Iris pigment epithelial cell (primary cell): ENCODE measurements at regions not wholly inside any gene's neighbourhood (a gene's known extent, or its start where the extent isn't known, plus 50 kb on each side); places are given as distances from the start of the nearest gene placed in this dataset.
"Not testable (repeated sequence)": the region's sequence is repeated elsewhere in the genome, so short reads cannot be mapped to it uniquely, and the experiment has no call there.

ENCODE experiments used
- DNase-seq: peaks from one replicate; pipeline ENCODE4 v3.0.0-alpha.2; 2011; ENCODE audit warnings: low read depth

DNA sequence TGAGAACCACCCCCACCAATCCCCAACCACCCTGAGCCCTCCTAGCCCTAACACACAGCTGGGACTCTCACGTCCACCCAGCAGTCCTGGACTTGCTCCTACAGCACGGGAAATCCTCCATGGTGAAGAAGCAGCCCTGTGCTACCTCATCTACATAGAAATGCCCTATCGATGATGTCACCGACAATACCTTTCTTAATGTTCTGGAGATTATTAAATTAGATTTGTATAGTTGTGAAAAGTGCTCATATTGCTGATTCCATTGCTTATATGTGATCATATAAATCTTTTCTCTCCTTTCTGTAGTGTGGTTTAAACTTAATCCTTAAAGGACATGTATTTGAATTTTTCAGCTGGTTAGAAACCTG lies 97.1 kb downstream of the PPIAL4G start:
- not testable (repeated sequence) for DNase-seq

DNA sequence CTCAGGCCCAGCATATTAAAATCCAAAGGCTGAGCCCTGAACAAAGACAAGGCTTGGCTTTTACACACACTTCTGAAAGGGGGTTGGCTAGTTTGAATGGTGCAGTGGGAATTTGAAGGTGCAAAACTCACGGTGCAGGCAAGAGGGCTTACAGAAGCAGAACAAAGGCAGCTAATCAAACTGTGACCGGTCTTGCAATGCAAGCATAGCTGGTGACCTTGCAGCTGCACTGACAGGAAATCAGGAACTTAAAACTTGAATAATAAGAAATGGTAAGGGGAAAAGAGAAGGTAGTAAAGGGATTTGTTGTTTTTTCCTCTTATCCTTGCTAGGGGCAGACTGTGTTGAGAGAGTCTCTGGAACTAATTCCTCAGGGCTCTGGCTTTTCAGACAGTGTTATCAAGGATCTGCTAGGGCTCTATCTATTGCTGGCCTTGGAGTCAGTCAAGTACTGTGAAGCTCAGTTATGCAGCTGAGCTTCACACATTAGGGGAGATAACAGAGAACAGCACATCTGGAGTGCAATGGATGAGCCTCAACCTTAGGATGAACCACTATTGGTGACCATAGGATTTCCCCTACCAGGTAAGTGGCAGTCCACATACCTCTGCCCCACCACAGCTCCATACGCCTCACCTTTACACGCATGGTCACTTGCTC lies 97.6 kb downstream of the PPIAL4G start:
- DNase-seq = no peak

- DNase-seq = no peak
Measured at GRCh38 chr1:148383966-148384365, 99.1 kb downstream of the PPIAL4G start.

DNA sequence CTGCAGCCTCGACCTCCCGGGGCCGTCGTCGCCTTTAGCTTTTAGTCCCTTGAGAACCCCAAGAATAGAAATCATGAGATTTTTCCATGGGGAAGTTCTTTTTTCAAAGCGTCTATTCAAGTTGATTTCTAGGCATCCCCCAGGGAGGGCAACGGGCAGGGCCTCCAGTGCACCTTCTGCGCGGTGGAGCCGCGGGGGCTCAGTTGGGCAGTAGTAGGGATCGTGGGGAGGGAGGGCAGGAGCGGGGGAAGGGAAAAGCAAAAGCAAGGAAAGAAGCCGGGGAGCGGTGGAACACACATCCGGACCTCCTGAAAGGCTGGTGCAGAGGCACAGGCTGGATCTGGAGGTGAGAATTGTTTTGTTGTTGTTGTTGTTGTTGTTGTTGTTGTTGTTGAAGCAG lies 103.4 kb downstream of the PPIAL4G start:
- no peak for DNase-seq

GRCh38 chr1:148379170-148379500 lies 104.0 kb downstream of the PPIAL4G start:
- no peak for DNase-seq

GRCh38 chr1:148377992-148378391 lies 105.1 kb downstream of the PPIAL4G start:
- DNase-seq = not testable (repeated sequence)

- DNase-seq = not testable (repeated sequence)
Measured at GRCh38 chr1:148377045-148377444, 106.1 kb downstream of the PPIAL4G start.

GRCh38 chr1:148374101-148374500 lies 109.0 kb downstream of the PPIAL4G start:
- DNase-seq = no peak

DNA sequence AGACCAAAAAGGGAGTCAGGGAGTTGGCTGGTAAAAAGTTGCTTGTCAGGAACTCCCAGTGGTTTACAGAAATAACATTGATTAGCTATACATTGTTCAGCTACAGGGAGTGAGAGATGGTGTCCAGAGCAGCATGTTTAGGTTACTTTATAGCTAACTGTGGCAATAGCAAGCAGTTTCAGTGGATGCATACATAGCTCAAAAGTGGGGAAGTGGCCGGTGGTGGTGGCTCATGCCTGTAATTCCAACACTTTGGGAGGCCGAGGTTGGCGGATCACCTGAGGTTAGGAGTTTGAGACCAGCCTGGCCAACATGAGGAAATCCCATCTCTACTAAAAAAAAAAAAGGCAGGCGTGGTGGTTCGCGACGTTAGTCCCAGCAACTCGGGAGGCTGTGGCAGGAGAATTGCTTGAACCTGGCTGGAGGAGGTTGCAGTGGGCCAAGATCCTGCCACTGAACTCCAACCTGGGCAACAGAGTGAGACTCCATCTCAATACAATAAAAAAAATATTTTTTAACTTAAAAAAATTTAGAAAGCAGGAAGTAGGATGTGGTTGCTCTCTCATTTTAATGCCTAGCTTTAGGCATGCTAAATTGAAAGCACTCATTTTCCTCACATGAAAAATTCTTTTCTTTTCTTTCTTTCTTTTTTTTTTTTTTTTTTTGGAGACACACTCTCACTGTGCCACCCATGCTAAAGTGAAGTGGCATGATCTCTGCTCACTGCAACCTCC lies 109.7 kb downstream of the PPIAL4G start:
- DNase-seq = no peak

GRCh38 chr1:148372731-148373130 lies 110.4 kb downstream of the PPIAL4G start:
- peak; percentile 36 for DNase-seq

GRCh38 chr1:148372051-148372726 lies 110.9 kb downstream of the PPIAL4G start:
- not testable (repeated sequence) for DNase-seq

DNA sequence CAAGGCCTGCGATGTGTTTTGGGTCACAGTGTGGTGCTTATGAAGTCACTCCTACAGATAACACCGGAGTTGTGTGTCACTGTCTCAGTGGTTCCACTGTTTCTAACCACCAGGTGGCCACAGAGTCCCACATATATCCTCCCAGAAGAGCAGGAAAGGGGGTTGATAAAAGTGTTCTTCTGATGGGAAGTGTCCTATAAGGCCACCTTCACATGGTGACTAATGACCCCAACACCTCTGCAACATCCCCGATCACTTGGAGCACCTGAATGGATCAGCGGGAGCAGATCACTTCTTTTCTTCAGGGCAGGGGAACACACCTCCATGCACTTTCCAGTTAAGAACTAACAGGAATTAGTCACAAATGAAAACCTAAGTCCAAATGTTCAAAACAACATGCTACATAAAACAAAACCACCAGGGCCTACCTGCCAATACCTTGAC lies 111.5 kb downstream of the PPIAL4G start:
- peak; percentile 66 for DNase-seq

DNA sequence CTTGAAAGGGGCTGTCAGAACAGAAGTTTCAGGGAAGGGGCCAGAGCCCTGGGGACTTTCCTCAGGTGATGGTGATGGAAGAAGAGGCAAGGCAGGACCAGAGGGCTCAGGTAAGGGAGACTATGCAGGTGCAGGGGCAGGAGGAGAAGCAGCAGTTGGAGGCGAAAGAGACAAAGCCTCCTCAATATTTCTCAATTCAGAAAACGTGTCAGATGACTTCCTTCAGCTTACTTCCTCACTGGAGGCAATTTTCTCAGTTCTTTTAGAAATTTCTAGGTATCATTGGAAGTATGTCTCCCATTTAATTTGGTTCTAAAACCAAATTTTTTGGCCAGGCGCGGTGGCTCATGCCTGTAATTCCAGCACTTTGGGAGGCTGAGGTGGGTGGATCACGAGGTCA lies 112.4 kb downstream of the PPIAL4G start:
- not testable (repeated sequence) for DNase-seq

DNA sequence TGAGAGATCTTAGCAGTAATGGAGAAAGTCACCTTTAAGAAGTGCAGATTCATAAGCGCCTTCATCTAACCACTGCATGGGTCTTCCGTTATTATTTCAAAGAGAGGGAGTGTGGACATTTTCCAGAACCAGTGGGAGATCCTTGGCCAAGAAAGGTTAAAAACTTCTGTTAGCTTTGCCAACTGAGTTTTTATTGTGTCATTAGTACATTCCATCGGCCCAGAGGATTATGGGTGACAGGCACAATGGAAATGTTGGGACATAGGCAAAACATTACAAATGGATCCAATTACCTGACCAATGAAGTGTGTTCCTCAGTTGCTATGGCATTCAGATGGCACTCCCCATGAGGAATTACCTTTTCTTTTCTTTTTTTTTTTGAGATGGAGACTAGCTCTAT lies 115.5 kb downstream of the PPIAL4G start:
- DNase-seq = no peak

- DNase-seq = not testable (repeated sequence)
Measured at GRCh38 chr1:148366136-148366753, 116.9 kb downstream of the PPIAL4G start.

GRCh38 chr1:148365151-148365550 lies 118.0 kb downstream of the PPIAL4G start:
- DNase-seq = not testable (repeated sequence)

DNA sequence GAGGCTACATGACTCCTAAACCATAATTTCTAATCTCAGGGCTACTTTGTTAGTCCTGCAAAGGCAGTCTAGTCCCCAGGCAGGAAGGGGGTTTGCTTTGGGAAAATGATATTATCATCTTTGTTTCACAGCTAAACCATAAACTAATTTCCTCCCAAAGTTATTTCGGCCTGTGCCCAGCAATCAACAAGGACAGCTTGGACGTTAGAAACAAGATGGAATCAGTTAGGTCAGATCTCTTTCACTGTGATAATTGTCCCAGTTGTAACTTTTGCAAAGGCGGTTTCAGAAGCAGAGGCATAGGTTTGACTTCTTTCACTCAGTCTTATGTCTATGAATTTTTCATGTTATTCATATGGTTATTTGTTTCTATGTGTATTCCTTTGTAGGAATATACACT lies 119.1 kb downstream of the PPIAL4G start:
- not testable (repeated sequence) for DNase-seq

GRCh38 chr1:148363439-148363810 lies 119.7 kb downstream of the PPIAL4G start:
- no peak for DNase-seq

DNA sequence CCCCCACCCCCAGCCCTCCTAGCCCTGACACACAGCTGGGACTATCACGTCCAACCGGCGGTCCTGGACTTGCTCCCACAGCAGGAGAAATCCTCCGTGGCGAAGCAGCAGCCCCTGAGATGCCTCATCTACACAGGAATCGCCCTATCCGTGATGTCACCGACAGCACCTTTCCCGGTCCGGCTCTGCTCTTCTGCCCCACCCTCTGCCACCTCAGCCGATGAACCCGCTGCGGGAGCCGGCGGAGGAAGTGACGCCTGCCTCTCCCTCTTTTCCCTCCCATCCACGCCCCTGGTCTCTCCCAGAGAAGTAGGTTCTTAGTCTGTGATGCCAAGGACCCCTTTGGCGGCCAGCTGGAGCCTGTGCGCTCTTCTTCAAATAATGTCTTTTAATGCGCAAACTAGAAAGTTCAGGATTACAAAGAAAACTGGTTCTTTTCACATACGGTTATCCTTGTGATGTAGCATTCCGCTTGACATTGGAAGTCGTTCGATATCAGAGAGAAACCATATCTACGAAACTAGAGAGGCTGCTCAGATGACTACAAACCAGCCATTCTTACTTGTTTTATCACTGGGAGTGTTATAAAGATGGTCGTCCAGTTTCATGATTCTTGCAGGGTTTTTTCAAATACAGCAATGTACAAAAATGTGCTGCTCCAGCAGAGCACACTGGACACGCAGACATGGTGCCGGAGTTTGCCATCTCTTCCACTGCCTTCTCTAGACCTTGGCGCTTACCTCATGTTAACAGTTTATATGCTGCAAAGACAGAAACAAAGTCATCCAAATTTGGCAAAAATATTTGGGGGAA lies 120.3 kb downstream of the PPIAL4G start:
- peak; percentile 38 for DNase-seq

GRCh38 chr1:148362216-148362611 lies 120.9 kb downstream of the PPIAL4G start:
- DNase-seq = no peak

GRCh38 chr1:148361427-148362215 lies 121.5 kb downstream of the PPIAL4G start:
- DNase-seq = peak; percentile 38
